ENCODE measurements at regions not wholly inside any gene's neighbourhood (a gene's known extent, or its start where the extent isn't known, plus 50 kb on each side); places are given as distances from the start of the nearest gene placed in this dataset.
"Not testable (repeated sequence)": the region's sequence is repeated elsewhere in the genome, so short reads cannot be mapped to it uniquely, and the experiment has no call there.

GRCh38 chr17:77634710-77635109, 323.8 kb upstream of the TNRC6C start:
- Histone ChIP-seq H2AFZ (ENCODE audit: low read depth, low read length, severe bottlenecking) (no peak overlapping the region), H3K9me2 (replicated peaks; ENCODE audit: insufficient read depth, low read length) (no peaks in the 10 kb centered on the region), H3K36me3 (ENCODE audit: low read length) (no peaks in the 10 kb centered on the region), H3K27me3 (ENCODE audit: low read length) (no peaks in the 10 kb centered on the region), H3K9ac (ENCODE audit: low read length) (no peak overlapping the region), H3K27ac (ENCODE audit: low read depth, low read length) (no peak overlapping the region), H3K4me3 (ENCODE audit: insufficient read depth, low read length, poor library complexity, severe bottlenecking) (no peak overlapping the region), H3K9me3 (ENCODE audit: insufficient read depth, low read length) (no peaks in the 10 kb centered on the region), H3F3A (ENCODE audit: insufficient read depth) (no peaks in the 10 kb centered on the region), H3K4me2 (ENCODE audit: low read depth, low read length, poor library complexity, severe bottlenecking) (no peak overlapping the region), H3K79me2 (ENCODE audit: insufficient read depth, low read length) (no peaks in the 10 kb centered on the region), H4K20me1 (ENCODE audit: low read depth, low read length) (no peaks in the 10 kb centered on the region)
- TF ChIP-seq EZH2phosphoT487 (conservative IDR thresholded peaks at IDR 0.05; ENCODE audit: low read length) (no peak), CTCF (IDR thresholded peaks at IDR 0.05; ENCODE audit: insufficient read depth, low read length, poor library complexity, severe bottlenecking) (no peak)

- no peaks in the 10 kb centered on the region for H3K27me3 ChIP-seq (ENCODE audit: low read length)
These were observed 323.3 kb upstream of the TNRC6C start for GRCh38 chr17:77635176-77635575.

GRCh38 chr17:77635785-77636184, 322.7 kb upstream of the TNRC6C start:
- H3K27me3 ChIP-seq (ENCODE audit: low read length); H3K36me3 ChIP-seq (ENCODE audit: low read length); H3K9ac ChIP-seq (ENCODE audit: low read length); H3K4me3 ChIP-seq (ENCODE audit: insufficient read depth, low read length, poor library complexity, severe bottlenecking); H4K20me1 ChIP-seq (ENCODE audit: low read depth, low read length); H3K79me2 ChIP-seq (ENCODE audit: insufficient read depth, low read length); H3K27ac ChIP-seq (ENCODE audit: low read depth, low read length); H3F3A ChIP-seq (ENCODE audit: insufficient read depth); H3K4me2 ChIP-seq (ENCODE audit: low read depth, low read length, poor library complexity, severe bottlenecking); H2AFZ ChIP-seq (ENCODE audit: low read depth, low read length, severe bottlenecking); H3K9me2 ChIP-seq (replicated peaks; ENCODE audit: insufficient read depth, low read length); H3K9me3 ChIP-seq (ENCODE audit: insufficient read depth, low read length): not testable (repeated sequence)

More at GRCh38 chr17:77635176-77635575, 323.3 kb upstream of the TNRC6C start:
- TF ChIP-seq EZH2phosphoT487 (conservative IDR thresholded peaks at IDR 0.05; ENCODE audit: low read length) = no peak
- TF ChIP-seq CTCF (IDR thresholded peaks at IDR 0.05; ENCODE audit: insufficient read depth, low read length, poor library complexity, severe bottlenecking) = no peak
- Histone ChIP-seq H3K9me3 (ENCODE audit: insufficient read depth, low read length) (no peaks in the 10 kb centered on the region), H3K36me3 (ENCODE audit: low read length) (no peaks in the 10 kb centered on the region), H3K4me3 (ENCODE audit: insufficient read depth, low read length, poor library complexity, severe bottlenecking) (no peak overlapping the region), H2AFZ (ENCODE audit: low read depth, low read length, severe bottlenecking) (no peak overlapping the region), H3F3A (ENCODE audit: insufficient read depth) (no peaks in the 10 kb centered on the region), H3K79me2 (ENCODE audit: insufficient read depth, low read length) (no peaks in the 10 kb centered on the region), H3K27ac (ENCODE audit: low read depth, low read length) (no peak overlapping the region), H3K9me2 (replicated peaks; ENCODE audit: insufficient read depth, low read length) (no peaks in the 10 kb centered on the region), H4K20me1 (ENCODE audit: low read depth, low read length) (no peaks in the 10 kb centered on the region), H3K4me2 (ENCODE audit: low read depth, low read length, poor library complexity, severe bottlenecking) (no peak overlapping the region), H3K9ac (ENCODE audit: low read length) (no peak overlapping the region)

- Histone ChIP-seq H3K4me2 (ENCODE audit: low read depth, low read length, poor library complexity, severe bottlenecking) (no peak overlapping the region), H3K9ac (ENCODE audit: low read length) (no peak overlapping the region), H2AFZ (ENCODE audit: low read depth, low read length, severe bottlenecking) (no peak overlapping the region), H3K79me2 (ENCODE audit: insufficient read depth, low read length) (no peaks in the 10 kb centered on the region), H3F3A (ENCODE audit: insufficient read depth) (no peaks in the 10 kb centered on the region), H3K27ac (ENCODE audit: low read depth, low read length) (no peak overlapping the region), H3K36me3 (ENCODE audit: low read length) (no peaks in the 10 kb centered on the region), H4K20me1 (ENCODE audit: low read depth, low read length) (no peaks in the 10 kb centered on the region), H3K27me3 (ENCODE audit: low read length) (no peaks in the 10 kb centered on the region), H3K4me3 (ENCODE audit: insufficient read depth, low read length, poor library complexity, severe bottlenecking) (no peak overlapping the region), H3K9me2 (replicated peaks; ENCODE audit: insufficient read depth, low read length) (no peaks in the 10 kb centered on the region), H3K9me3 (ENCODE audit: insufficient read depth, low read length) (no peaks in the 10 kb centered on the region)
- TF ChIP-seq EZH2phosphoT487 (conservative IDR thresholded peaks at IDR 0.05; ENCODE audit: low read length) = no peak
- TF ChIP-seq CTCF (IDR thresholded peaks at IDR 0.05; ENCODE audit: insufficient read depth, low read length, poor library complexity, severe bottlenecking) = no peak
These were observed 321.4 kb upstream of the TNRC6C start for GRCh38 chr17:77636835-77637817.
